GM21723 (cell line): ENCODE measurements at regions not wholly inside any gene's neighbourhood (a gene's known extent, or its start where the extent isn't known, plus 50 kb on each side); places are given as distances from the start of the nearest gene placed in this dataset.
"Not testable (repeated sequence)": the region's sequence is repeated elsewhere in the genome, so short reads cannot be mapped to it uniquely, and the experiment has no call there.

Source experiments
- ATAC-seq: cut with Tn5 transposase; IDR thresholded peaks from one replicate; pipeline ENCODE4 v1.9.1; 2021; ENCODE audit warnings: mild to moderate bottlenecking, moderate library complexity; ENCODE audit not compliant: unreplicated experiment

DNA sequence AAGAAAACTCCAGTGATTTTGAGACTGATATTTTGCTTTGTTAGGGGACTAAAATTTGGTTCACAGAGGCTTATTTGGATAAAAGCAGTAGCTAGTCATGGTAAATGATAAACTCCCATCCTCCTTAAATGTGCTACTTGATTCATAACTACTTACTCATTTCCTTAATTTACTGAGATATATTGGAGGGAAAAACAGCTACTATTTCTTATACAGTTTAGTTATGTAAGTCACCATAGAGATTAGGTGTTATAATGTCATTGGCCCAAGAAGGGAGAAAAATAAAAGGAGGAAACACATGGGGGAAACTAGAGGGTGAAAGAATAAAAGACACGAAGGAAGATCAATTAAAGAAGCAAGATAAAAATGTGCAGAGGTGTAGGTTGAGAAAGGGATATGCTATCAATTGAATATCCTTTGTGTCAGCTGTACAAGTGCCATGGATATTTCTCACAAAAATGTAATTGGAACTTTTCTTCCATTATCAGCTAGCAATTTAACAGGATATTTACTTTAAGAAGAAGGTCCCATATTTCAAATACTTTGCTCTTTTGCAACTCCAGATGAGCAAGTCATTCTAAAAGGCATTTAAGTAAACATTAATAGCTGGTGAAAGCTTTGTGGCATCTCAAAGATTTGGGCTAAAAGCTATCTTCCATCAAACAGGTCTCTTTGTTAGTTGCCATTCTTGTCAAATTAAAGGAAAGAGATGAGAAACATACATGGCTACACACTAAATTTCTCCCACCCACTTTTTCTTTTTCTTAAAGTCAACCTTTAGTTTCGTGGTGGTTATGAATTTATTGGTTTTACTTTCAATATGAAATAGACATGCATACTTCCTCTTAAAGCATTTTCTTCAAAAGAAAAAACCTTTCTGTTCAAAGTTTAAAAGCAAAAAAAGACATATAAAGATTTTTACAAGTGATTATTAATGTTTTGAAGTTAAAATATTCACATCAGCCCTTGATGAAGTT is 439.5 kb downstream of the CCER1 start:
- peak; percentile 95 for ATAC-seq

DNA sequence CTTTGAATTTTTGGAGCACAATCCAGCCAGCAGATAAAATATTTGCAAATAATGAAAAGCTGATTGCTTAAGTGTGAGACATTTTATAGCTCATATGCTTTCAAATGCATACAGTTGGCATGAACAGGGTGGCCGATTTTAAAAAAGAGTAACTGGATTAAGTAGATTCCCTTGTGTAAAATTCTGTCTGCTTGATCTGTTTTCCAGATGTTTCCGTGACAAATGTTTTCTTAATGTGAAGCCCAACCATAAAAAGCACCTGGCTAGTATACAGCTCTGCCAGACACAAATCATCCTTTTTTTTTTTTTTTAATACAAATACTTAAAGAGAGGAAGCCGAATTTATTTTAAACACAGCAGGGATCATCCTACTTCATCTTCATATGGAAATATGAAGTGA is 440.7 kb downstream of the CCER1 start:
- ATAC-seq = no peak

DNA sequence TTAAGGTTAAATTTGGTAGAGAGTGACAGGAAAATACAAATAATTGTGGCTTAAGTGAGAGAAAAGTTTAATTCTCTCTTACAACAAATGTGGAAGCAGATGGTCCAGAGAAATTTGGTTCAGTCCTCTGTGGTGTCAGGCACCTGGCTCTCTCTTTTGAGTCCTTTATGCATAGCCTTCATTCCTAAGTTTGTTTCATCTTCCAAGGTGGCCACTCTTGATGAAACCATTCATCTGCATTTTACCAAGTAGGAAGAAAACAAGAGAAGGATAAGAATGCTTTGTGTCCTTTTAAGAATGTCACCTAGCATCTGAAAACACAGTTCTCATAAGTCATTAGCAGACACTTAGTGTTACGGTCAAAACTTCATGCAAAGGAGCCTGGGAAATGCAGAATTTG is 442.5 kb downstream of the CCER1 start:
- no peak for ATAC-seq

DNA sequence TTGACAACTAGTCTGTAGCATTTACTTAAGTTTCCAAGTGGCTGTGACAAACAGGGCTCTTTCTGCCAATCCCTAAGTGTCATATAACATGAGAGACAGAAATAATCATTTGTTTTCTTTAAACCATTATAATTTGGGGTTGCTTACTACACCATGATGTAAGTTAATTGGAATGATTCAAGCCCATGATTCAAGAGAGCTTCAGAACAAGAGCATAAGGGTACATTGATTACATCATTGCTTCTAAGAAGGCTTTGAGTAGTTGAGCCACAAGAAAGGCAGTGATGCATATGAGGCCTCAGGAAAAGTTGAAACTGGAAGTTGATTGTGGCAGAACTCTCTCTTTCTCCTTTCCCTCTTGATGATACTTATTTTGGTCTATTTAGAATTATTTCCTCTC is 444.0 kb downstream of the CCER1 start:
- ATAC-seq = no peak

DNA sequence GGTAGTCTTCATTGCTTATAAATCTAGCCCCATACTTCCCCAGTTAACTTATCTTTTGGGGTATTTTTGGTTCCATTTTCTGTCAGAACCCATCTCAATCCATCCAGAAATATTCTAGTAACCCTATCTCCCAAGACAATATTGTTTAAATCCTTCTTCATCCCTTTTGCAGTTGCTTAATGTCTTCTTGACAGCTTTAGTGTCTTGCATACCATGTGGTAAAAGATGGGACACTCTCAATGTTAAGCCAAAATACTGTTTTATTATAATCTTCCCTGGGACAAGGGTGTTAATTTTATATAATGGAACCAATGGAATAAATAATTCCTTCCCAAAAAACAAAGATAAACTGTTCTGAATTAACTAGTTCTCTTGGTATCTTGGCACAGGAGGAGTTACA is 450.2 kb downstream of the CCER1 start:
- no peak for ATAC-seq

DNA sequence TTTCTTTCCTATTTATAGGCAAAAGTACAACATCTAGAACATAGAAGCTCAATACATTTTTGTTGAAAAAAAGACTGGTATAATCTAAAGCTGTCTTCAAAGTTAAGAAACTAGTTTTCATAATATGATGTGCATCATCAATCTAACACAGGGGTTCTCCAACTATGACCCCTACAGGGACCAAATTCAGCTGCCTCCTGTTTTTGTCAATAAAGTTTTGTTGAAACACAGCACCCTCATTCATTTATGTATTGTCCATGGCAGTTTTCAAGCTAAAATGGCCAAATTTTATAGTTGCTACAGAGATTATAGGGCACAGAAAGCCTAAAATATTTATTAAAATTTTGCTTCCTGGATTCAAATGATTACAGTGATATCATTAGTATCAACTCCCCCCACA is 452.9 kb downstream of the CCER1 start:
- ATAC-seq = no peak

DNA sequence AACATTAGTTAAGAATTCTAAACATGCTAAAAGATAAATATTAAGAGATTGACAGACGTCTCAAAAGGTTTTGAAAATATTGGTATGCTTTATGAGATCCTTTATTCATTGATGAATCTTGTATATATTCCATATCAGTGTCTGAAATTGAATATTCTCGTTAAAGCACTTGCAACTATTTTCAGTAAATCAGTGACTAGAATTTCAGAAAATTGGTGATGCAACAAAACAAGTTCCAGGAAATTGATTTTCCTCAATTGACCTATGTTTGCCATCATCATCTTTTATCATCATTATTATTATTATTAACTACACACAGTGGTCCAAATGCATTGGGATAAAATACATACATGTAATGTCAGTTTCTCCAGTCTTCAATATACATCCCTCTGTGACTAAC is 453.6 kb downstream of the CCER1 start:
- ATAC-seq = no peak

DNA sequence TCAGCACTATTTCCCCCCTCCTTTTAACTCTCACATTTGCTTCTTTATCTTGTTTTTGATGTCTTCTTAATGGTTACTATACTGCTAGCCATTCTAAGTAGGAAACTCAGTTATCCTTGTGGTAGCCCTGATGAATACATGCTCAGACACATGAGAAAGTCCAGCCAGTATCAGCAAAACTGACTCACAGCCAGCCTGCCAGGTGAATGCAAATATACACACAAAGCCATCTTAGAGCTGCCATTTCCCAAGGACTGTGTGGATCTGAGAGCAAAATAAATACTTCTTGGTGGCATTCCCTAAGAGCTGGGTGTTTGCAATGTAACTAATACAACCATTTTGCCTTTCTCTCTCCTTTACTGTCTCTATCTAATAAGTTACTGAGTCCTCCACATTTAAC is 455.2 kb downstream of the CCER1 start:
- no peak for ATAC-seq

DNA sequence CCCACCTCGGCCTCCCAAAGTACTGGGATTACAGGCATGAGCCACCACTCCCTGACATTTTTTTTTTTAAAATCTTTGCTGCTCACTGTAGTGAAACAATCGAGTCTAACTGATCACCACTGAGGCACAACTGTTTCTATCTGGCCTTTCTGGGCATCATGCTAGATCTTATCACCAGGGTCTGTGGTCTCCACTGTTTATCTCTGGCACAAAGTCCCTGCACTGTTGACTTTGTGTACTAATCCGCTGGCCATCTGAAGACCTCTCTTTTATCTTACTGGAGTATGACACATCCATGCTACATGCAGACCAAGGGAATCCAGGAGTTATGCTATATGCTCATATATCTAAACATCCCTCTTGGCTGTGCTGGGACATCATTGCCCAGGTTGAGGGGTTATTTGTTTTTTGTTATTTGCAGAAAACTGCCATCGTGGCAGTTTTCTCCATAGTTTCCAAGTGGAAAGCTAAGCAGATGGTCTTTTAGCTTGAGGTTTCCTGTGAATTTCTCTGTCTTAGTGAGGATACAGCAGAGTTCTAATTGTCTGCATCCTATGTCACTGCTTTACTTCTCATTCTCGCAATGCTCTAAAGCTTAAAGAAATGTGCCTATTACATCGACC is 456.9 kb downstream of the CCER1 start:
- ATAC-seq = no peak

DNA sequence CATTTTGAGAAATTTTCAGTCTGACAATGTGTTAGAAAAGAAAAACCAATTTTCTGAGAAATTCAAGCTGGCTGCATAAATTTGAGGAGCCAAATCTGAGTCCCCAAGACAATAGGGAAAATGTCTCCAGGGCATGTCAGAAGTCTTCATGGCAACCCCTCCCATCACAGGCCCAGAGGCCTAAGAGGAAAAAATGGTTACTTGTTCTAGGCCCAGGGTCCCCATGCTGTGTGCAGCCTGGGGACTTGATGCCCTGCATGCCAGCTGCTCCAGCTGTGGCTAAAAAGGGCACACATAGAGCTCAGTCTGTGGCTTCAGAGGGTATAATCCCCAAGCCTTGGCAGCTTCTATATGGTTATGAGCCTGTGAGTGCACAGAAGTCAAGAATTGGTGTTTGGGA is 464.6 kb downstream of the CCER1 start:
- ATAC-seq = no peak

DNA sequence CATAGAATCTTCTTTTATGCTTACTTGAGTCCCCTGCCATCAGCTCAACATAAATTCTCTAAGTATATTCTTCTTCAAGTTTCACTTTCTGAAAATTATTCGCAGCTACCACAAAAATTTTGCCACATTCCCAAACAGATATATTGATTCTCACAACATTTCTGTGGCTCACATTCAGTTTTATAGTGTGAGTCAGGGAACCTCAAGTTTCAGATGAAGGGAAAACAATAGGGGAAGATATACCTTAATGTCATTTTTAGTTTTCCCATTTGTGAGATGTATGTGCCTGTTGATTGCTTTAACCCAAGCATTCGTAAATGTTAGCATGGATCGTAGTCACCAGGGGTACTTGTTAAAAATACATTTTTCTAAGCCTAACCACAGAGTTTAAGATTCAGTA is 465.8 kb downstream of the CCER1 start:
- ATAC-seq = no peak

DNA sequence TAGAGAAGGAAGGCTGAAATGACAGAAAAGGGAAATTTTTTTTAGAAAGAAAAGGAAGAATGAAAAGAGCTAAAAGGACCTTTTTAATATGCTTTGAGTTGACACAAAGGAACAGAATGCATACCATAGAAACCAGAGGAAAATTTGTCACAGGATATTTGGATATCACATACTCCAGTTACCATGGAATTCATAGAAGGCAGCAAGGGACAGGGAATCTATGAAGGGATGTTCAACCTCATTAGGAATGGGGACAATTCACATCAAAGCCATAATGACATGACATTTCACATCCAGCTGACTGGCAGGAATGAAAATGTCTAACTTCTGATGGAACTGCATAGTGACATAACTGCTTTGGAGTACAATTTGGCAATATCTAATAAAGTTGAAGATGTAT is 469.4 kb downstream of the CCER1 start:
- ATAC-seq = no peak

DNA sequence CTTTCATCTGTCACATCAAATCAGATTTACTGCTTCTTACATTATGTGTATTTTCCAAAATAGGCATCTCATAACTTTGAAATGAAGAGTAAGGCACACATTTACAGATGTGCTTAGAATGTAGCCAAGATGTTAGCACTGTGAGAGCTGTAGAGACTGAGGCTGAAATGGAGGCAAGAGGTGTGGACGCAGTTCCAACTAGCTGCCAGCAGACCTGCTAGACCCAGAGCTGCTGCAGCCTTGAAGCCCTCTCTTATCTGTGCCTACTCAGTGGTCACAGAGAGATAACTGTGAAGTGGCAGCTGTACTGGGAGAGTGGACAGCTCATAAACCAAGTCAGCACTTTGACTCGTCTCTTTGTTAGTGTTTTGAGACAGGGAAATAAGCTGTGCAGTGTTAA is 470.9 kb downstream of the CCER1 start:
- no peak for ATAC-seq

DNA sequence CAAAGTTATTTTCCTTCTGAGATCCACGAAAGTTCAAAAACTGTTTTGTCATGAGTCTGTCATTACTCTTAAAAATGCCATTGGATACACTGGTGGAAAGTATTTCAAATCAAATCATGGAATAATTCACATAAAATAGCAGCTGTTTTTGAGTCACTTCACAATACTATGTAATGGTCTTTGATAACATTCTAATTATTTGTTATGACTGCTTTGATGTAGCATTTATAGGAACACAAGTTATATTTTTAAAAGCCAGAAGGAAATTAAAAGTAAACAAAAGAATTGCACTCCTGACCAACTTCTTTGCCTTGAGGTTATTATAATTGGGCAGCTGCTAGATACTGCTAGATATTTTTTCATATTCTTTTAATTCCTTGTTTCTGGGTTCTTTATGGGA is 473.2 kb downstream of the CCER1 start:
- ATAC-seq = no peak

DNA sequence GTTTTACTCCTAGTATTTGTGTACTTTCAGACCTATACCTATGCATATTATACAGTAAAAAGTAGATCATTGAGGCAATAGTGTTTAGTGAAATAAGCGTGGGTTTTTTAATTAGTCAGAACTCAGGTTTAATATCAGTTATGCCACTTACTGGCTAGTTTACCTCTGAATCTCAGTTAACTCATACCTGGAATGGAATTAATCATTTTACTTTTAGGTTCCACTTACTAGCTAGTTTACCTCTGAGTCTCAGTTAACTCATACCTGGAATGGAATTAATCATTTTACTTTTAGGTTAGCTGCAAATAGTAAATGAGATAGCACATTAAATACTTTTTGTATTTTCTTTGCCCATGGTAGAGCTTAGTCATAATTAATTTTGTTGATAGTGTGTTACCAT is 475.7 kb downstream of the CCER1 start:
- no peak for ATAC-seq

DNA sequence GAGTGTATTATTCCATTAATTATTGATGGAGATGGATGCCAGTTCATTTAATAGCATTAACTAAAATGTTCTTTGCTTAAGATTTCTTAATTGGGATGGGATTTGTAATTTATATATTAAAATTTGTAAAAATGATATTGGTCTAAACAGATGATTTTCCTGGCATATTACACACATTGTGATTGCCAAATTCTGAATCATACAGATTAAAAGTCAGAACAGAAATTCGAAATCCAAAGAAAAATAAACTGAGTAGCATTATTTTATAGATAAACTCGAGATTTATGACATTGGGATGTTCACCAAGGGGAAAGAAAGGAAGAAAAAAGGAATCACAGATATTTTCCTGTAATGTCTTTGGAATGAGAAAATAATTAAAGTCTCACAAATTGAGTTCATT is 481.1 kb downstream of the CCER1 start:
- no peak for ATAC-seq

DNA sequence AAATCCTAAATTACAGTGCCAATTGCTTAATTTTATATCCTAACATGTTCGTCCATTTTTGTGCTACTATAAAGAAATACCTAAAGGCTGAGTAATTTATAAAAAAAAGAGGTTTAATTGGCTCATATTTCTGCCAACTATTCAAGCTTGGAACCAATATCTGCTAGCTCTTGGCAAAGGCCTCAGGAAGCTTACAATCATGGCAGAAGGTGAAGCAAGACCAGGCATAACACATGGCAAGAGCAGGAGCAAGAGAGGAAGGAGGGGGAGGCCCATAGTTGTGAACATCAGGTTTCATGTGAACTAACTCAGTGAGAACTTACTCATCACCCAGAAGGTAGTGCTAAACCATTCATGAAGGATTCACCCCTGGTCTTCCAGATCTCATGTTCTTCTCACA is 494.3 kb downstream of the CCER1 start:
- ATAC-seq = no peak

DNA sequence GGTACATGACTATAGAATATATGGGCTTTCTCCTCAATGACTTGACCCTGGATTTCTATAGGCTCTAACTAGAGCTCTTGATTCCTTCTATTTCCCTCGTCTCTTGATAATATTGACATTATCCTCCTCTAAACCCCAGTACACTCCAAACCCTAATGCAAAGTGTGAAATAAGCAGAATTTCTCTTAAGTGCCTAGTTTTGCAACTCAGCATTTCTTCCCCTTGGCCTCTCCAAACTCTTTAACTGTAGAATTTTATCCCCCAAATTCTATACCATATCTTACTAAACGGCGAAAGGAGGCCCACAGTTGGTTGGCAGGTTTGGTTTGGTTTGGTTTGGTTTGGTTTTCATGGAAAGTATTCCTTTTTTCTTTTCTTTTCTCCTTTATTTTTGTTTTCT is 498.7 kb downstream of the CCER1 start:
- ATAC-seq = no peak

DNA sequence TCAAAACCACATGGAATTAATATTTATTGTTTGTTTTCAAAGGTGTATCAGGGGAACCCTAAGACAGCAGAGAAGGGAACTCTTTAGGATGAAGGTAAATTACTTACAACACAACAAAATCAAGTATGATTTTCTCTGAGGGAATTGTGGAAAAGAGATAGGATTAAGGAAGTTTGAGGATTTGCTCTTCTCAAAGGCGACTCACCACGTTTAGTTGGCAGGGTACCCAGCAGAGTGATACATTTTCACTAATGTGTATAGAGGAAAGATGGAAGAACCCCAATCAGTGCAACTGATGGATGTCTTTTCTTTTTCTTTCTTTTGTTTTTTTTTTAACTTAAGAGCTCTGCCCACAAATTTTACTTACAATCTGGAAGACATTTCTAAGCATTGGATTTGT is 499.2 kb downstream of the CCER1 start:
- ATAC-seq = no peak

DNA sequence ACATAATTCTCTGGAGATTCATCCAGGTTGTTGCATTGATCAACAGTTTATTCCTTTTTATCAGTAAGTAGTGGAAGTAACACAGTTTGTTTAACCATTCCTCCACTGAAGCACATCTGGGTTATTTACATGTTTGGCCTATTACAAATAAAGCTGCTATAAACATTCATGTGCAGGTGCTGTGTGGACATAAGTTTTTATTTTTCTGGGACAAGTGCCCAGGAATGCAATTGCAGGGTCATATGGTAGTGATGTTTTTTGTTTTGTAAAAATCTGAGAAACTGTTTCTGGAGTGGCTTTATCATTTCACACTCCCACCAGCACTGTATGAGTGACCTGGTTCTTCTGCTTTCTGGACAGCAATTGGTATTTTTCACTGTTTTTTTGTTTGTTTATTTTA is 505.4 kb downstream of the CCER1 start:
- no peak for ATAC-seq

DNA sequence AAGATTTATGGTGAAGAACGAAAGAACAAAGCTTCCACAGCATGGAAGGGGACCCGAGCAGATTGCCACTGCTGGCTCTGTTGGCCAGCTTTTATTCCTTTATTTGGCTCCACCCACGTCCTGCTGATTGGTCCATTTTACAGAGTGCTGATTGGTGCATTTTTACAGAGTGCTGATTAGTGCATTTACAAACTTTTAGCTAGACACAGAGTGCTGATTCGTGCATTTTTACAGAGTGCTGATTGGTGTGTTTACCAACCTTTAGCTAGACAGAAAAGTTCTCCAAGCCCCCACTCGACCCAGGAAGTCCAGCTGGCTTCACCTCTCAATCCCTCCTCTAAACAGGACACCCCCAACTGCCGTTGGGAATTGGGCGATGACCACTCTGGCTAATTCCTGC is 511.5 kb downstream of the CCER1 start:
- not testable (repeated sequence) for ATAC-seq

DNA sequence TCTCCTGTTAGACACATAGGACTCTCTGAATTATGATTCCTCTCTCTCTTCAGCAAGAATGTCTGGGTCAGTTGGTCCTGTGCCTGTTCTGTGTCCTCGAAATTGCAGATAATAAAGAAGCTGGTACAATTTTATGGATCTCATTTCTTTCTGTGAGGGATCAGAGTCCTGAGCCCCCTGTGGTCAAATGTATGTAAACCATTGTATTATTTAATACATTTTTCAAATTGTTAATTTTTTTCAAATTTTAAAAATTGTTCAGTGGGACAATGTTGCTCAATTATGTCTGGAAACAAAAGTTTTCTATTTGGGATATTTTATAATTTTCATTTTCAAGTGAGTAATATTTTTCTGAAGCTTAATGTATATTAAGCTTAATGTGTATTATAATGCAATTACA is 513.5 kb downstream of the CCER1 start:
- ATAC-seq = no peak

DNA sequence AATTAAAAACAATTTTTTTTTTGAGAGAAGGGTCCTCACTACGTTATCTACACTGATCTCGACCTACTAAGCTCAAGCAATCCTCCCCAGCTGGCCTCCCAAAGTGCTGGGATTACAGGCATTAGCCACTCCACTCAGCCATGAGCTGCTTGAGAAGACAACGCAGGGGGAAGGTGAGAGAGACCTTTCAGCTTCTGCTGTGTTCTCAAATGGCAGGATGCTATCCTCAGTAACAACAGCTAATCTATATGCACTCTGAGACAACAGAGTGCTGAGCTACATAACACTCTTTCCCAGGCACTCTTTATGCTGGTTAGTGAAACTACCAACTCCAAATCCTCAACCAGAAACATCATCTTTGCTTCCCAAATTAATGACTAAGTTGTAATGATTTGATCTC is 526.1 kb downstream of the CCER1 start:
- ATAC-seq = no peak
